ENCODE measurements at regions not wholly inside any gene's neighbourhood (a gene's known extent, or its start where the extent isn't known, plus 50 kb on each side); places are given as distances from the start of the nearest gene placed in this dataset.
A peak's percentile ranks its signal among the peaks of the same experiment; 100 is the strongest.

GRCh38 chr1:118346936-118347335, 161.9 kb upstream of the SPAG17 start:
- no peak for DNase-seq (ENCODE audit: low read depth)

- DNase-seq (ENCODE audit: low read depth): no peak
Observed at GRCh38 chr1:118340928-118341910, 156.2 kb upstream of the SPAG17 start.

- DNase-seq (ENCODE audit: low read depth): no peak
Observed at GRCh38 chr1:118339400-118340124, 154.5 kb upstream of the SPAG17 start.

GRCh38 chr1:118338936-118339335, 153.9 kb upstream of the SPAG17 start:
- DNase-seq (ENCODE audit: low read depth): peak; percentile 21

- no peak for DNase-seq (ENCODE audit: low read depth)
Observed at GRCh38 chr1:118337346-118337745, 152.3 kb upstream of the SPAG17 start.

- DNase-seq (ENCODE audit: low read depth): peak; percentile 33
Observed at GRCh38 chr1:118335331-118335732, 150.3 kb upstream of the SPAG17 start.

- DNase-seq (ENCODE audit: low read depth): no peak
Observed at GRCh38 chr1:118334506-118334905, 149.5 kb upstream of the SPAG17 start.

GRCh38 chr1:118333601-118334210, 148.7 kb upstream of the SPAG17 start:
- DNase-seq (ENCODE audit: low read depth): no peak

- DNase-seq (ENCODE audit: low read depth): no peak
Observed at GRCh38 chr1:118326960-118327629, 142.1 kb upstream of the SPAG17 start.

- DNase-seq (ENCODE audit: low read depth): peak; percentile 52
Observed at GRCh38 chr1:118325550-118326225, 140.7 kb upstream of the SPAG17 start.

- DNase-seq (ENCODE audit: low read depth): no peak
Observed at GRCh38 chr1:118323246-118323645, 138.2 kb upstream of the SPAG17 start.

GRCh38 chr1:118322331-118322730, 137.3 kb upstream of the SPAG17 start:
- DNase-seq (ENCODE audit: low read depth): no peak

GRCh38 chr1:118321840-118322239, 136.8 kb upstream of the SPAG17 start:
- no peak for DNase-seq (ENCODE audit: low read depth)

- DNase-seq (ENCODE audit: low read depth): no peak
Observed at GRCh38 chr1:118317842-118318614, 133.0 kb upstream of the SPAG17 start.

GRCh38 chr1:118306851-118307250, 121.8 kb upstream of the SPAG17 start:
- no peak for DNase-seq (ENCODE audit: low read depth)

GRCh38 chr1:118304722-118305359, 119.8 kb upstream of the SPAG17 start:
- peak; percentile 22 for DNase-seq (ENCODE audit: low read depth)

- DNase-seq (ENCODE audit: low read depth): no peak
Observed at GRCh38 chr1:118303534-118303933, 118.5 kb upstream of the SPAG17 start.

- DNase-seq (ENCODE audit: low read depth): no peak
Observed at GRCh38 chr1:118303064-118303463, 118.0 kb upstream of the SPAG17 start.

- peak; percentile 37 for DNase-seq (ENCODE audit: low read depth)
Observed at GRCh38 chr1:118302145-118302544, 117.1 kb upstream of the SPAG17 start.

GRCh38 chr1:118300808-118301207, 115.8 kb upstream of the SPAG17 start:
- DNase-seq (ENCODE audit: low read depth): no peak

All from stromal cell of bone marrow (primary cell).